PC-3 (cell line): ENCODE measurements at regions not wholly inside any gene's neighbourhood (a gene's known extent, or its start where the extent isn't known, plus 50 kb on each side); places are given as distances from the start of the nearest gene placed in this dataset.

Experiments
- ATAC-seq: fragments of 200-7000 bp; cut with Tn5 transposase; 2 replicates; pipeline ENCODE4 v1.9.1; 2020; ENCODE audit warnings: mild to moderate bottlenecking, moderate library complexity
- BruUV-seq: library from RNA; stranded (reverse); fragments of 400-500 nt; replicated peaks from 2 replicates; lab custom pipeline; 2021; lab: Mats Ljungman, UMichigan
- CTCF ChIA-PET: fragments of 300-600 bp; sonication (Branson Sonifier 250); formaldehyde crosslinking; loops from one replicate; lab custom pipeline; 2022; ENCODE audit warnings: antibody characterized with exemption; lab: Charles Lee
- POLR2A ChIA-PET: fragments of 300-600 bp; sonication (Branson Sonifier 250); formaldehyde crosslinking; loops from one replicate; lab custom pipeline; 2022; ENCODE audit warnings: antibody characterized with exemption; ENCODE audit not compliant: unreplicated experiment; lab: Charles Lee
- DNase-seq: peaks from one replicate; pipeline ENCODE4 v3.0.0-alpha.2; 2015
- H2AFZ ChIP-seq: fragments of 300-600 bp; sonication (generic); 2 replicates; pipeline ENCODE4 v1.6.0; 2016; ENCODE audit warnings: antibody characterized with exemption, low read length
- H3F3A ChIP-seq: fragments of 300-600 bp; sonication (generic); one replicate; pipeline ENCODE4 v1.6.0; 2017; ENCODE audit warnings: antibody characterized with exemption, low read length, control low read depth, mild to moderate bottlenecking; ENCODE audit not compliant: unreplicated experiment
- H3K27ac ChIP-seq: fragments of 300-600 bp; sonication (generic); 2 replicates; pipeline ENCODE4 v1.5.1; 2016; ENCODE audit warnings: mild to moderate bottlenecking, low read length
- H3K27me3 ChIP-seq: fragments of 300-600 bp; sonication (generic); 2 replicates; pipeline ENCODE4 v1.6.1; 2016; ENCODE audit warnings: low read length, mixed read lengths
- H3K36me3 ChIP-seq: fragments of 300-600 bp; sonication (generic); 2 replicates; pipeline ENCODE4 v1.6.1; 2016; ENCODE audit warnings: low read depth, mixed run types, low read length, mixed read lengths
- H3K4me1 ChIP-seq: fragments of 300-600 bp; sonication (generic); 2 replicates; pipeline ENCODE4 v1.5.1; 2016; ENCODE audit warnings: low read length; ENCODE audit not compliant: insufficient read depth
- H3K4me2 ChIP-seq: fragments of 300-600 bp; sonication (generic); 2 replicates; pipeline ENCODE4 v1.6.0; 2016; ENCODE audit warnings: low read length
- H3K4me3 ChIP-seq: fragments of 300-600 bp; sonication (generic); 2 replicates; pipeline ENCODE4 v1.5.1; 2016; ENCODE audit warnings: mild to moderate bottlenecking, low read length, mixed read lengths
- H3K79me2 ChIP-seq: fragments of 300-600 bp; sonication (generic); 2 replicates; pipeline ENCODE4 v1.6.1; 2017; ENCODE audit warnings: low read length, mixed read lengths
- H3K9ac ChIP-seq: fragments of 300-600 bp; sonication (generic); 2 replicates; pipeline ENCODE4 v1.6.0; 2016; ENCODE audit warnings: mild to moderate bottlenecking, low read length
- H3K9me2 ChIP-seq: fragments of 300-600 bp; sonication (generic); replicated peaks from 2 replicates; pipeline ENCODE4 v1.6.1; 2016; ENCODE audit warnings: mixed run types, low read length, mixed read lengths
- H3K9me3 ChIP-seq: fragments of 300-600 bp; sonication (generic); 2 replicates; pipeline ENCODE4 v1.6.1; 2016; ENCODE audit warnings: low read length, mixed read lengths
- H4K20me1 ChIP-seq: fragments of 300-600 bp; sonication (generic); 2 replicates; pipeline ENCODE4 v1.6.1; 2016; ENCODE audit warnings: low read length, mixed read lengths
- CTCF ChIP-seq: fragments of 300-600 bp; sonication (generic); conservative IDR thresholded peaks from 2 replicates; pipeline ENCODE4 v1.5.1; 2017; ENCODE audit warnings: antibody characterized with exemption, low read depth, mild to moderate bottlenecking, low read length
- EZH2 ChIP-seq: fragments of 300-600 bp; sonication (generic); IDR thresholded peaks from one replicate; pipeline ENCODE4 v1.6.1; 2017; ENCODE audit warnings: antibody characterized with exemption, mild to moderate bottlenecking, low read length; ENCODE audit not compliant: unreplicated experiment
- EZH2phosphoT487 ChIP-seq: fragments of 300-600 bp; sonication (generic); IDR thresholded peaks from 2 replicates; pipeline ENCODE4 v1.6.1; 2018; ENCODE audit warnings: mild to moderate bottlenecking, antibody characterized with exemption, low read length, borderline replicate concordance
- intact Hi-C: fragments of 100-400 bp; cut with micrococcal nuclease; formaldehyde crosslinking; loops from 2 replicates; pipeline ENCODE4 v1.9.0; 2023

GRCh38 chr5:62931153-62931950 is 352.7 kb downstream of the LRRC70 start:
- Histone ChIP-seq H3K9ac (no peak overlapping the region), H3K4me2 (no peak overlapping the region), H3K27ac (no peak overlapping the region), H3K9me2 (no peaks in the 10 kb centered on the region), H3F3A (no peaks in the 10 kb centered on the region), H3K4me1 (no peaks in the 10 kb centered on the region), H3K9me3 (no peaks in the 10 kb centered on the region), H4K20me1 (no peaks in the 10 kb centered on the region), H2AFZ (no peak overlapping the region), H3K4me3 (no peak overlapping the region), H3K27me3 (no peaks in the 10 kb centered on the region), H3K79me2 (no peaks in the 10 kb centered on the region), H3K36me3 (no peaks in the 10 kb centered on the region)
- BruUV-seq, result no TSS peak
- intact Hi-C loops, result no loop called here
- TF ChIP-seq CTCF (no peak), EZH2 (no peak), EZH2phosphoT487 (no peak)
- ATAC-seq (no peak), DNase-seq (no peak)
- ChIA-PET CTCF (no interaction called here), POLR2A (no interaction called here)

GRCh38 chr5:62922191-62922590 is 343.6 kb downstream of the LRRC70 start:
- BruUV-seq, result no TSS peak
- no peaks in the 10 kb centered on the region for H3K36me3 ChIP-seq
- no peak for DNase-seq
- H3K9me3 ChIP-seq, result no peaks in the 10 kb centered on the region
- POLR2A ChIA-PET, result no interaction called here
- CTCF ChIA-PET, result no interaction called here
- H3K4me2 ChIP-seq, result no peak overlapping the region
- no peaks in the 10 kb centered on the region for H3K9me2 ChIP-seq
- no peaks in the 10 kb centered on the region for H3F3A ChIP-seq
- no peak overlapping the region for H3K4me3 ChIP-seq
- H3K27ac ChIP-seq, result no peak overlapping the region
- H3K79me2 ChIP-seq, result no peaks in the 10 kb centered on the region
- intact Hi-C loops, result no loop called here
- no peak for ATAC-seq
- no peak overlapping the region for H2AFZ ChIP-seq
- no peaks in the 10 kb centered on the region for H3K27me3 ChIP-seq
- no peak overlapping the region for H3K9ac ChIP-seq
- H4K20me1 ChIP-seq, result no peaks in the 10 kb centered on the region
- H3K4me1 ChIP-seq, result no peaks in the 10 kb centered on the region
- TF ChIP-seq EZH2, result no peak
- TF ChIP-seq CTCF, result no peak
- no peak for TF ChIP-seq EZH2phosphoT487

DNA sequence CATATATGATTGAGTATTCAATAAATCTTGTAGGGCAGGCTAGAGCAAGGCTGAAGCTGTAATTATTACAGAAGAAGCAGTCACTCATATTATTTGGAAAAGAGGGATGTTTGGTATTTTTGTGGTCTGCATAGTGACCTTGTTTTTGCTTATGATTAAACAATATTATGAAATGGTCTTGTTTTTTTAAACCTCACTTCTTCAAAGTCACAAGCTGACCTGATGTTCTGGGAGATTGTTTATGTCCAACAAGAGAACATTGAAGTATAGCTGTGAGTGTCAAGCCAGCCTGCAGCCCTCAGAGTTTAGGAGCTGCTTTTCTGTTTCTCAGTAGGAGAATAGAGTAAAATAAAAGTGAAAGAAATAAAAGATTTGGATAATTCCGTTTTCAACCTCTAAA is 342.2 kb downstream of the LRRC70 start:
- ATAC-seq (no peak), DNase-seq (no peak)
- H4K20me1 ChIP-seq, result no peaks in the 10 kb centered on the region
- H3K4me1 ChIP-seq, result no peaks in the 10 kb centered on the region
- POLR2A ChIA-PET, result no interaction called here
- H3K4me3 ChIP-seq, result no peak overlapping the region
- H2AFZ ChIP-seq, result no peak overlapping the region
- CTCF ChIA-PET, result no interaction called here
- no peaks in the 10 kb centered on the region for H3K27me3 ChIP-seq
- H3K79me2 ChIP-seq, result no peaks in the 10 kb centered on the region
- no peaks in the 10 kb centered on the region for H3K9me2 ChIP-seq
- H3K9me3 ChIP-seq, result no peaks in the 10 kb centered on the region
- no peaks in the 10 kb centered on the region for H3F3A ChIP-seq
- no TSS peak for BruUV-seq
- no peak overlapping the region for H3K9ac ChIP-seq
- no peak overlapping the region for H3K4me2 ChIP-seq
- no peak overlapping the region for H3K27ac ChIP-seq
- intact Hi-C loops, result no loop called here
- no peaks in the 10 kb centered on the region for H3K36me3 ChIP-seq
- no peak for TF ChIP-seq EZH2
- no peak for TF ChIP-seq EZH2phosphoT487
- no peak for TF ChIP-seq CTCF
